ENCODE measurements at regions not wholly inside any gene's neighbourhood (a gene's known extent, or its start where the extent isn't known, plus 50 kb on each side); places are given as distances from the start of the nearest gene placed in this dataset.

DNA sequence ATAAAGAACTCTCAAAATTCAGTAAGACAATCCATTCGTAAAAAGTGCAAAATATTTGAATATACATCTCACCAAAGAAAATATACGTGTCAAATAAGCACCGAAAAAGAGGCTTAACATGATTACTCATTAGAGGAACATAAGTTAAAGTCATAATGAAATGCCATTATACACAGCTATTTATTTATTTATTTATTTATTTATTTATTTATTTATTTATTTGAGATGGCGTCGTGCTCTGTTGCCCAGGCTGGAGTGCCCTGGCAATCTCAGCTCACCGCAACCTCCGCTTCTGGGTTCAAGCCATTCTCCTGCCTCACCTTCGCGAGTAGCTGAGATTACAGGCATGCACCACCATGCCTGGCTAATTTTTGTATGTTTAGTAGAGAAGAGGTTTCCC, 203.6 kb upstream of the UBASH3B start:
- peaks cover 9% of the 10 kb centered on the region for H3K9me3 Mint-ChIP-seq
- no peaks in the 10 kb centered on the region for H3K27me3 Mint-ChIP-seq (ENCODE audit: low read depth)
- no peaks in the 10 kb centered on the region for H3K36me3 Mint-ChIP-seq (ENCODE audit: low read depth)
- no peak overlapping the region for H3K27ac Mint-ChIP-seq
- no peak overlapping the region for H3K4me3 Mint-ChIP-seq
- TF ChIP-seq, protein P1, sequence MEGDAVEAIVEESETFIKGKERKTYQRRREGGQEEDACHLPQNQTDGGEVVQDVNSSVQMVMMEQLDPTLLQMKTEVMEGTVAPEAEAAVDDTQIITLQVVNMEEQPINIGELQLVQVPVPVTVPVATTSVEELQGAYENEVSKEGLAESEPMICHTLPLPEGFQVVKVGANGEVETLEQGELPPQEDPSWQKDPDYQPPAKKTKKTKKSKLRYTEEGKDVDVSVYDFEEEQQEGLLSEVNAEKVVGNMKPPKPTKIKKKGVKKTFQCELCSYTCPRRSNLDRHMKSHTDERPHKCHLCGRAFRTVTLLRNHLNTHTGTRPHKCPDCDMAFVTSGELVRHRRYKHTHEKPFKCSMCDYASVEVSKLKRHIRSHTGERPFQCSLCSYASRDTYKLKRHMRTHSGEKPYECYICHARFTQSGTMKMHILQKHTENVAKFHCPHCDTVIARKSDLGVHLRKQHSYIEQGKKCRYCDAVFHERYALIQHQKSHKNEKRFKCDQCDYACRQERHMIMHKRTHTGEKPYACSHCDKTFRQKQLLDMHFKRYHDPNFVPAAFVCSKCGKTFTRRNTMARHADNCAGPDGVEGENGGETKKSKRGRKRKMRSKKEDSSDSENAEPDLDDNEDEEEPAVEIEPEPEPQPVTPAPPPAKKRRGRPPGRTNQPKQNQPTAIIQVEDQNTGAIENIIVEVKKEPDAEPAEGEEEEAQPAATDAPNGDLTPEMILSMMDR (IDR thresholded peaks at IDR 0.05; ENCODE audit: unreplicated experiment in 3 of 3) = no peak
- H3K4me1 Mint-ChIP-seq = peaks cover 5% of the 10 kb centered on the region

DNA sequence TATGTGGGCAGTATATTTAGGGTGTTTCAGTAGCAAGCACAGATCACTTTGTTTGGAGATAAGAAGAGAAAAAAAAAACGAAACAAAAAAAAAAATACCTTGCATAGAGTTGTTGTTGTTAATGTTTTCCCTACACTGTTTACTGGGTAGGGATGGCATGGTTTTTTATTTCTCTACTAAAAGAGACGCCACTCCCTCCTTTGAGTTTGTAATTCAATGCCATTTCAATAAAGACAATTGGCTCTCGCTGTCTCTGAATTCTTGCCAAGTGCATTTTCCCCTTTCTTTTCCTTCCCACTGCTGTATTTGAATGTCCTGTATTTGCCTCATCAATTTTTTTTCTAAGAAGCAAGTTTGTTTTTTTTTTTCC, 213.9 kb upstream of the UBASH3B start:
- no peak overlapping the region for H3K4me3 Mint-ChIP-seq
- H3K9me3 Mint-ChIP-seq = no peaks in the 10 kb centered on the region
- H3K27me3 Mint-ChIP-seq (ENCODE audit: low read depth) = no peaks in the 10 kb centered on the region
- TF ChIP-seq, protein P1 (IDR thresholded peaks at IDR 0.05; ENCODE audit: unreplicated experiment in 3 of 3) = no peak
- H3K36me3 Mint-ChIP-seq (ENCODE audit: low read depth) = no peaks in the 10 kb centered on the region
- H3K4me1 Mint-ChIP-seq = peaks cover 14% of the 10 kb centered on the region
- H3K27ac Mint-ChIP-seq = no peak overlapping the region

DNA sequence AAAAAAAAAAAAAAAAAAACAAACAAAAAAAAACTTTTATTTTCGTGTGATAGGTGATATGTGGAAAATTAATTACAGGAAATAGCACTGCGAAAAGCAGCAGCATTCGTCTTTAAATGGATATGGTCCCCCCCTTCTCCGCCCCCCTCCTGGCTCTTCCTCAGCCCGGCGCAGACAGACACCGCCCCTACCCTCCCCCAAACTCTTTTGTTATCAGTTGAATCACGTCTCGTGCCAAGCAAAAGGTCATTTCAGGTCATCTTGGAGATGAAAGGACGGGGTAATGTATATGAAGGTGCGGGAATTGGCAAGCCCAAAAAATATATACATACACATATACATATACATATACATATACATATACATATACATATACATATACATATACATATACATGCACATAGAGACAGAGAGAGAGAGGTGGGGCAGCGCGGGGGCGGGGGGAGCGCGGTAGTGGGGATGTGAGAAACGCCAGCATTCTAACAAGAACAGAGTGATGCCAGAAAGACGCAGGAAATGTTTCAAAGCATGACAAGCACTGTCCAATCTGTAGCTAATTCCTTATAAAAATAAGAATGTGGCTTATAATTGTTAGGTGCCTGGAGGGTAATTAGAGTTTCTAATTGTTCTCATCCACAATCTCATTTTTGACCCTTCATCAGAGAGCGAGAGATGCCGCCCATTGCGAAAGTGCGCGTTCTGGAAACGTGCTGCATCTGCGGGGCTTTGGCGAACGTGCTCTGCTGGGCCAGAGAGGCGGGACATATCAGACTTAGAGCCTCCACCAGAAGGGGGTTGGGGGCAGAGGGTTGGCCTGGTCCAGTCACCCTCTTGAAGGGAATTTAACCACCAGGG, 214.5 kb upstream of the UBASH3B start:
- Mint-ChIP-seq H3K27me3 (ENCODE audit: low read depth) (no peaks in the 10 kb centered on the region), H3K9me3 (no peaks in the 10 kb centered on the region), H3K36me3 (ENCODE audit: low read depth) (no peaks in the 10 kb centered on the region), H3K4me3 (no peak overlapping the region), H3K4me1 (peaks cover 17% of the 10 kb centered on the region), H3K27ac (no peak overlapping the region)
- TF ChIP-seq, protein P1 (IDR thresholded peaks at IDR 0.05; ENCODE audit: unreplicated experiment in 3 of 3) = no peak

DNA sequence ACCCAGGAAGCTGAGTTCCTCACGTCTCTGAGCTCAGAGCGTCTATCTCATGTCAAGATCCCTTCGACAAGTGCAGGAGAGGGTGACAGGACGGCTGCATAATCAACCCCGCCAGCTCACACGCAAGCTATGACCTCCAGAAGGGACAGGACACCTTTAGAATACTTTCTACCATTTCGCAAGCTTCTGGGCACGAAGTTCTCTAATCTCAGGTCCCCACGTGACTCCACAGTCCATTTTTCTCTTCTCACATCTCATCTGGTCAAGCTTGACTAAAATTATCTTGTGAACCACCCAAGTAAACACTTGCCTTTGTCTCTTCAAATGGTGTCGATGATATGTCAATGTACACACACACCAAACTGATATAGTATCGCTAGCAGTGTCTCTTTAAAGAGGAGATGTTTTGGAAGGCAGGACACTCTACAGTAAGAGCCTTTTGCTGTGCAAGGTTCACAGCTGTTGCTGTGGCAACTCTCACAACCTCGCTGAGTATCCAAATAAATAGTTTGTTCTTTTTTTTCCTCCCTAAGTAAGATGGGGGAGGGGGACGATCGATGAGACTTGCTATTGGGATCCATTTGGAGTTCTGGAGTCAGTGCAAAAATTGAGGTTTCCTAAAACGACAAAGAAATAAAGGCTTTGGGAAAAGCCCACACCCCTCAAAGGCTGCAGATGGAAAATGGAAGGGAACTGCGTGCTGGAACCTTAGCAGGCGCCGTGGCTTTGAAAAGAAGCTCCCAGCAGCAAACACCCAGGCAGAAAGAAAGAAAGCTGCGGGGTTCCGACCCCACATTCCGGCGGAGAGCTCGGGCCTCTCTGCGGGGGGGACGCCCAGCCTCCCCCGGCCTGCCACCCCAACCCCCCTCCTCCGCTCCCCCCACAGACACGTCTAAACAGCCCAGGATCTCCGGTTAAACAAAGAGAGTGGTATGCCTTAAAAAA, 215.4 kb upstream of the UBASH3B start:
- H3K9me3 Mint-ChIP-seq = no peaks in the 10 kb centered on the region
- TF ChIP-seq, protein P1 (IDR thresholded peaks at IDR 0.05; ENCODE audit: unreplicated experiment in 3 of 3) = no peak
- no peaks in the 10 kb centered on the region for H3K36me3 Mint-ChIP-seq (ENCODE audit: low read depth)
- no peak overlapping the region for H3K4me3 Mint-ChIP-seq
- peaks cover 26% of the 10 kb centered on the region for H3K4me1 Mint-ChIP-seq
- H3K27ac Mint-ChIP-seq = no peak overlapping the region
- H3K27me3 Mint-ChIP-seq (ENCODE audit: low read depth) = no peaks in the 10 kb centered on the region

DNA sequence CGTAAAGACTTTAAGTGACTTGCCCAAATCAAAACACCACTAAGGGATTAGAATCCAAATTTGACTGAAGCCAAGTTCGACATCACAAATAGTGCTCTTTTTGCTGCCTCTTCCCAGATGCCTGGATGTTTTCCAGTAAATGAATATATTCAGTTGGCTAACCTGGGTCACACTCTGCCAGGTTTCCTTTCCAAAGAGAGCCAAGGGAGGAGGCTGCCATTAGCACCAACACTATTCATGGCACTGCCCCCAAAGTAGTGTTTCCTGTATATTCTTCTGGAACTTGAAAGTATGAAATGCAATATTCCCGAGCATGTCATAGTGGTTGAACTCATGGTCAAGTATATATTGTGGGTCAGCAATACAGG, 219.3 kb upstream of the UBASH3B start:
- H3K4me1 Mint-ChIP-seq = peaks cover 30% of the 10 kb centered on the region
- H3K9me3 Mint-ChIP-seq = no peaks in the 10 kb centered on the region
- H3K27me3 Mint-ChIP-seq (ENCODE audit: low read depth) = no peaks in the 10 kb centered on the region
- H3K36me3 Mint-ChIP-seq (ENCODE audit: low read depth) = no peaks in the 10 kb centered on the region
- H3K27ac Mint-ChIP-seq = no peak overlapping the region
- no peak overlapping the region for H3K4me3 Mint-ChIP-seq
- TF ChIP-seq, protein P1 (IDR thresholded peaks at IDR 0.05; ENCODE audit: unreplicated experiment in 3 of 3) = no peak

Data from nephron (organoid).